A673 (cell line): ENCODE measurements at regions not wholly inside any gene's neighbourhood (a gene's known extent, or its start where the extent isn't known, plus 50 kb on each side); places are given as distances from the start of the nearest gene placed in this dataset.

ENCODE experiments used
- CTCF ChIP-seq: fragments of 300-800, 200-600 bp; sonication (generic); conservative IDR thresholded peaks from 2 replicates; pipeline ENCODE4 v1.5.1; 2017; ENCODE audit warnings: low read depth, mild to moderate bottlenecking, antibody characterized with exemption, low read length, moderate library complexity, mixed read lengths
- EZH2 ChIP-seq: fragments of 200-600 bp; sonication (generic); IDR thresholded peaks from 2 replicates; pipeline ENCODE4 v1.6.1; 2017; ENCODE audit warnings: borderline replicate concordance, low read depth, mild to moderate bottlenecking, mixed read lengths, antibody characterized with exemption, low read length; ENCODE audit not compliant: poor library complexity, severe bottlenecking

GRCh38 chr15:67914028-67914427 lies 74.2 kb upstream of the RNU6-1 start:
- TF ChIP-seq EZH2 (no peak), CTCF (no peak)
